ENCODE measurements at regions not wholly inside any gene's neighbourhood (a gene's known extent, or its start where the extent isn't known, plus 50 kb on each side); places are given as distances from the start of the nearest gene placed in this dataset.

DNA sequence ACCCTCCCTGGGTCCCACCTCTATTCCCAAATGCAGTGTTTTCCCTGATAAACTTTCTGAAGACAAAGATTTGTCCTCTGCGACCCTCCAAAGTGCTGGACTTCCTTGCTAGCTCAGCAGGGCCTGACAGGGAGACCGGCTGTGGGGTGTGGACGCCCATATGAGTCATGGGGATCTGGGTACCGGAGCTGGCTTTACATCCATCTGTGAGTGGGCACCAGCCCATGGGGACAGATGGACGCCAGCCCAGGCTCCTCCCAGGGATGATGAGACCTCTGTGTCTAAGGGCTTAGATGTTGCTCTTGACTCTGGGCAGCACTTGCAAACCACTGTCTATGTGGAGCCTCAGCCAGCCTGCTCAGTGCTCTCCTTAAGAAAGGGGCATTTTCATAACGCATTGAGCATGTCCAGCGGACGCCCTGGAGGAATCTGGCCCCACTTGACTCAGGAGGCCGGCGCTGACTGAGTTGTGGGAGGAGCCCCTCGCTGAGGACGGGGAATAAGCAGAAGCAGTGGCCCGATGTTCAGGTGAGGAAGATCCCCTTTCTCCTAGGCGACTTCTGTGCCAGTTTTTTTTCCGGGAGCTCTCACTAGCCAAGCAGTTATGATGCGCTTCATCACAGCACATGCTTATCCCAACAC, 229.4 kb upstream of the MYT1L start:
- Mint-ChIP-seq H3K27ac (no peak overlapping the region), H3K36me3 (no peaks in the 10 kb centered on the region), H3K27me3 (no peaks in the 10 kb centered on the region), H3K9me3 (no peaks in the 10 kb centered on the region), H3K4me3 (no peak overlapping the region), H3K4me1 (no peaks in the 10 kb centered on the region)
- no peak for ATAC-seq

DNA sequence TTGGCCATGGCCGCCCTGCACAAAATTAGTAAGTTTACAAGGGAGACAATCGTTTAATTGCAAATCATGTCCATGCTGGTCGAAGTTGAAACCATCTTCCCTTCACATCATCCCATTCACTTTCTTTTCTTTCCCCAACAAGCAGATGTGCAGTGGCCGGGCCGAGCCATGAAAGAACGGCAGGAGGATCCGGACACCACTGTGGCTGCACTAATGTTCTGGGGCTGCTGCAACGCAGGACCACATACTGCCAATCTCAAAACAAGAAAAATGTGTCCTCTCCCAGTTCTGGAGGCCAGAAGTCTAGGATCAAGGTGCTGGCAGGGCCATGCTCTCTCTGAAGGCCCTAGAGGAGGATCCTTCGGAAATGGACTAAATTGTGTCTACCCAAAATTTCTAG, 227.4 kb upstream of the MYT1L start:
- no peak for ATAC-seq
- no peaks in the 10 kb centered on the region for H3K27me3 Mint-ChIP-seq
- H3K36me3 Mint-ChIP-seq, result no peaks in the 10 kb centered on the region
- H3K4me3 Mint-ChIP-seq, result no peak overlapping the region
- H3K27ac Mint-ChIP-seq, result no peak overlapping the region
- peaks cover 1% of the 10 kb centered on the region for H3K9me3 Mint-ChIP-seq
- H3K4me1 Mint-ChIP-seq, result no peaks in the 10 kb centered on the region

DNA sequence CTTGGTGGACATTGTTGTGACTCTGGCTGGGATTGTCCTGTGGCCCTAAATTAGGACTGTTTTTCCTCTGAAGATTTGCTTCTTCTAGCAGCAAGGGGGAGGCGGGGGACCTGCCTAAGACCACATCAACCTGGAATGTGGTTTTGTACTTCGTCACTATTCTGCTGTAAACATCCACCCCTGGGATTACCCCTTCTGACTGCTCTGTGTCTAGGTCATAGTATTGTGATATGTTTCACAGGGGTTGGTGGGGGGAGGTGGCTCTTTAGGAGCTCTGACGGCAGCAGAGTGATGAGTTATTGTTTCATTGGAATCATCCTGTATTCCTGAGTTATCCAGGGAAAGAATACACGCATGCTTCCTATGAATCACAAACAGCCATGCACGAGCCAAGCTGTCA, 226.4 kb upstream of the MYT1L start:
- Mint-ChIP-seq H3K27ac (no peak overlapping the region), H3K9me3 (peaks cover 8% of the 10 kb centered on the region), H3K4me1 (no peaks in the 10 kb centered on the region), H3K36me3 (no peaks in the 10 kb centered on the region), H3K27me3 (no peaks in the 10 kb centered on the region), H3K4me3 (no peak overlapping the region)
- no peak for ATAC-seq

DNA sequence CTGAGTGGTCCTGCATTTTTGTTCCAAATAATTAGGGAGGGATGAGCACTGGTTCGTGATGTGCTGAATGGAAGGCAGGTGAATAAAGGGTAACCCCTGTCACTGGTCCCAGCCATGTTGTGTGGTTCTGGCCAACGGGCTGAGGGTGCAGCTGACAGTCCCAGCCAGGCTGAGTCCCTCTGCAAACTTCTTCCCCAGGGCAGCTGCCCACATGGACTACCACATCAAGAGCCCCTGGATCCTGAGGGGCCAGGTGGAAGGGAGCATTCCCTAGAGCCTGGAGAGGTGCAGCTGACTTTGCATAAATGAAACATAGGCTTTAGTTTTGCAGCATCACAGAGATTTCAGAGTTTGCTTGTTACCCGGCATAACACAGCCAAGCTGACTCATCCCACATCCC, 219.8 kb upstream of the MYT1L start:
- Mint-ChIP-seq H3K27me3 (no peaks in the 10 kb centered on the region), H3K36me3 (no peaks in the 10 kb centered on the region), H3K4me3 (no peak overlapping the region), H3K27ac (no peak overlapping the region), H3K4me1 (no peaks in the 10 kb centered on the region), H3K9me3 (peaks cover 8% of the 10 kb centered on the region)
- ATAC-seq, result no peak

DNA sequence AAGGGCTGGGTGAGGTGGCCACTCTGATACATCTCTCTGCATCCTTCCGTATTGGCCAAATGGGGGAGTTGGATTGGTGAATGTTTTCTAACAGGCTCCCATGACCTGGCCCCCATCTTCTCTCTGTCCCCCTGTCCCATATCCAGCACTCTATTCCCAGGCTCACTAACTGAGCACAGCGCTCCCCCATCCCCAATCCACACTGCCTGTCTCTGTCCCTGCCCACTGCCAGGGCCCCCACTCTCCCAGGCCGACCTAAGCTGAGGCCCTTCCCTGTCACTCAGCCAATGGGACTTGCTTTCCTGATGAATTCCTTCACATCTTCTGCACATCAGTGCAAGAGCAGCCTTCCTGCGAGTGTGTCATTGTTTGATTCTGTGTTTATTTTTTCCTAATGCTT, 216.8 kb upstream of the MYT1L start:
- ATAC-seq, result no peak
- no peak overlapping the region for H3K4me3 Mint-ChIP-seq
- H3K9me3 Mint-ChIP-seq, result peaks cover 1% of the 10 kb centered on the region
- no peaks in the 10 kb centered on the region for H3K36me3 Mint-ChIP-seq
- H3K4me1 Mint-ChIP-seq, result no peaks in the 10 kb centered on the region
- H3K27me3 Mint-ChIP-seq, result no peaks in the 10 kb centered on the region
- no peak overlapping the region for H3K27ac Mint-ChIP-seq

DNA sequence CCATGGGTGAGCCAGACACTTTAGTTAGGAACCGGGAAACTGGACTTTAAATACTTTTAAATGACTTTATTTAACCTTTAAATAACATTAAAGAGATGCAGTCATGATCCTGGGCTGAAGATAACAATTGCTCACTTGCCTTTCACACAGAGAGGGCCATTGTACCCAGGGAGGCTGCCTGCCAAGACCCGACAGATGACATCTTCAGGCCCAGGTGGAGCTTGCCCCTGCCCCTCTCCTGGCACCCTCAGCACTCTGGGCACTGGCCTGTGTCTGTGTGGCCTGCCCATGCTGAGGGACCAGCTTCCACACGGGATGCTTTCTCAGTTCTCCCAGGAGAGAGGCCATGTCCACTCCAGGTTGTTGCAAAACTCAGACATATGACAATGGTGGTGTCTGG, 216.4 kb upstream of the MYT1L start:
- Mint-ChIP-seq H3K36me3 (no peaks in the 10 kb centered on the region), H3K9me3 (no peaks in the 10 kb centered on the region), H3K27me3 (no peaks in the 10 kb centered on the region), H3K27ac (no peak overlapping the region), H3K4me1 (no peaks in the 10 kb centered on the region), H3K4me3 (no peak overlapping the region)
- no peak for ATAC-seq

DNA sequence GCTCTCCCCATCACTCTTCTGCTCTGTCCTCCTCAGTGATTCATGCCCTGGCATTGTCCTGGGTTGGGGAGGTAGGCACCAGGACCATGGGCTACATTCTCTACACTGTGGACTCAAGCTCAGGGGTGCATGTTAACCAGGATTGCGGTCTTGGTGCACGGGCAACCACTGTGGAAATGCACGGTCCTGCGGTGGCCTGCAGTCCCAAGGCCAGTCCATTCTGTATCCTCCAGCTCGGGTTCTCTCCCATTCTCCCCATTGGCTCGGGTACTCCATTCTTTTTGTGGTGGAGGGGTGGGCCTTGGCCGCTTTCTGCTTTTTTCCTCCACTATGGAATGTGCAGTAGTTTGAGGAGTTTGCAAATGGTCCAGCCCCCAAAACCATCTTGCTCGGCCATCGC, 215.0 kb upstream of the MYT1L start:
- no peak overlapping the region for H3K4me3 Mint-ChIP-seq
- no peaks in the 10 kb centered on the region for H3K27me3 Mint-ChIP-seq
- no peaks in the 10 kb centered on the region for H3K9me3 Mint-ChIP-seq
- H3K4me1 Mint-ChIP-seq, result no peaks in the 10 kb centered on the region
- H3K36me3 Mint-ChIP-seq, result no peaks in the 10 kb centered on the region
- ATAC-seq, result no peak
- H3K27ac Mint-ChIP-seq, result no peak overlapping the region

DNA sequence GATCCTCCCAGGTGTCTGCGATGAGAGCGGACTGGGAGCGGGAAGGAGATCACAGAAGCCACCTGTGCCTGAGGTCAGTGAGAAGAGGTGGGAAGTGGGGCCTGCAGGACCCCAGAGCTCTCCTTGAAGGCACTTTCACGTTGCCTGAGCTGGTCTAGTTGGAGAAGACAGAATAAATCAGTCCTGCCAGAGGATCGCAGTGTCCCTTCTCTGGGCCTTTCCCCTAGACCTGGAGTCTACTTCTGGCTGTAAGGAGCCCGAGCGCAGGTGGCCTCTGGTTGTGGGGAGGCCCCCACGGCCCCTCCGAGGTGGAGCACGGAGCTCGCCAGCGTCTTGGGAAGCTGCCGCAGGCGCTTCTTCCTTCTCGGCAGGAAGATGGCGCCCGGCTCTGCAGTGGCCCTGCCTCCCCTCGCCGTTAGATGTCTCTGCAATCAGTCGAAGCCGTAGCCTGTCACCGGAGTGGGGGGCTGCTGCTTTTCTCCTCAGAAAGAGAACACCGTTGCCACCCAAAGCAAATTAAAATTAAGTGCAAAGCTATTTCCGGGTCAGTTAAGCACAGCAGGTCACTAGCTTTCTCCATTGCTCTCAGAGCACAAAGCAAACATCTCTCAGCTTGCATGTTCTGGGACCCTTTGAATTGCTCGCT, 212.0 kb upstream of the MYT1L start:
- H3K36me3 Mint-ChIP-seq, result no peaks in the 10 kb centered on the region
- no peaks in the 10 kb centered on the region for H3K4me1 Mint-ChIP-seq
- no peaks in the 10 kb centered on the region for H3K9me3 Mint-ChIP-seq
- no peak overlapping the region for H3K4me3 Mint-ChIP-seq
- no peak overlapping the region for H3K27ac Mint-ChIP-seq
- no peaks in the 10 kb centered on the region for H3K27me3 Mint-ChIP-seq
- ATAC-seq, result no peak

DNA sequence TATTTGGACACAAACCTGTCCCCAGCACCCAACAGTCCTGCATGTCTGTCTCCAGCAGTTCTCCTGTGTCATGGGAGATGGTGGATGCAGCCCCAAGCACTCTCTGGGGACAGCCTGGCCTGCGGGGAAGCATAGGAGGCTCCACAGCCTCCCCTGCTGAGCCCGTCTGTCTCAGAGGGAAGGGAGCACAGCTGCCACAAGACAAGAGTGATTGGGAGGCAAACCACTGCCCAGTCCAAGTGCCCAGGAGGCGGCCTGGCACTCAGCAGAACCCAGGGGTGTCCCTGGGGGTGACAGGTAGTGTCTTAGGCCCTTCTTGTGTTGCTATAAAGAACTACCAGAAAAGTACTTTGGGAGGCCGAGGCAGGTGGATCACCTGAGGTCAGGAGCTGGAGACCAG, 211.2 kb upstream of the MYT1L start:
- H3K27ac Mint-ChIP-seq, result no peak overlapping the region
- no peak for ATAC-seq
- H3K27me3 Mint-ChIP-seq, result no peaks in the 10 kb centered on the region
- no peak overlapping the region for H3K4me3 Mint-ChIP-seq
- H3K36me3 Mint-ChIP-seq, result no peaks in the 10 kb centered on the region
- no peaks in the 10 kb centered on the region for H3K4me1 Mint-ChIP-seq
- no peaks in the 10 kb centered on the region for H3K9me3 Mint-ChIP-seq

DNA sequence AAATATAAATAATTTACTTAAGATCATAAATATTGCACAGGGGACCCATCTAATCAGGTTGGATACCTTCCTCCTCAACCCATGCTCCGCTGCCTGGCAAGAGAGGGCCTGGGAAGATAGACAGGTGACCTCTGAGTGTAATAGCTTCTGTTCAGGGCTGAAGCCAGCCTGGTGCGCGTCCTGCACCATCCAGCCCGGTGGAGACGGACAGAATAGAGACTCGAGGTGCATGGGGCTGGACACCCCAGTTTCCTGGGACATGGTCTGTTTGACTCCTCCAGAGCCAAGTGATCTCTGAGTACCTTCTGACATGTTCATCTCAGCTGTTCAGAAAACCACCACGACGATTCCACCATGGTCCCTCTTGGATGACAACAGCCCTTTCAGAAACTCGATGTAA, 209.3 kb upstream of the MYT1L start:
- no peaks in the 10 kb centered on the region for H3K9me3 Mint-ChIP-seq
- no peaks in the 10 kb centered on the region for H3K4me1 Mint-ChIP-seq
- H3K4me3 Mint-ChIP-seq, result no peak overlapping the region
- H3K27ac Mint-ChIP-seq, result no peak overlapping the region
- H3K36me3 Mint-ChIP-seq, result no peaks in the 10 kb centered on the region
- H3K27me3 Mint-ChIP-seq, result no peaks in the 10 kb centered on the region
- ATAC-seq, result no peak

DNA sequence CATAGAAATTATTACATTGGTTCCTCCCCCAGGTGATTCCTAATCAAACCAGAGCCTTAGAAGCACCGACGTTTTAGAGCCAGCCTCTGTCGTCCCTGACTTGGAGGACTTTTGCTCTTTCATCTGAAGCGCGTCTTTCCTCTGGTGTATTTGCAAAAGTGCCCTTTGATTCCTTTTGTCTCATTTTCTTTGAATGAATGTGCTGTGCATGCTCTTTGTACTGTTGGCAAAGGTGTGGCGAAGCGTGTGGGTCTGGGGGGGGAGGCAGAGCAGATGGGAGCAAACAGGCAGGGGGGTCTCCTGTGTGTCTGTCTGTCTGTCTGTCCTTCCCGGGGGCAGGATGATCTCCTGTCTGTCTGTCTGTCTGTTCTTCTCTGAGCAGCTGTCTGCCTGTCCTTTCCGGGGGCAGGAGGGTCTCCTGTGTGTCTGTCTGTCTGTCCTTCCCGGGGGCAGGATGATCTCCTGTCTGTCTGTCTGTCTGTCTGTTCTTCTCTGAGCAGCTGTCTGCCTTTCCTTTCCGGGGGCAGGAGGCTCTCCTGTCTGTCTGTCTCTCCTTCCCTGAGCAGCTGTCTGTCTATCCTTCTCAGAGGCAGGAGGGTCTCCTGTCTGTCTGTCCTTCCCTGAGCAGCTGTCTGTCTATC, 205.5 kb upstream of the MYT1L start:
- no peaks in the 10 kb centered on the region for H3K27me3 Mint-ChIP-seq
- H3K4me1 Mint-ChIP-seq, result no peaks in the 10 kb centered on the region
- no peak for ATAC-seq
- peaks cover 3% of the 10 kb centered on the region for H3K9me3 Mint-ChIP-seq
- no peak overlapping the region for H3K4me3 Mint-ChIP-seq
- no peak overlapping the region for H3K27ac Mint-ChIP-seq
- H3K36me3 Mint-ChIP-seq, result no peaks in the 10 kb centered on the region

DNA sequence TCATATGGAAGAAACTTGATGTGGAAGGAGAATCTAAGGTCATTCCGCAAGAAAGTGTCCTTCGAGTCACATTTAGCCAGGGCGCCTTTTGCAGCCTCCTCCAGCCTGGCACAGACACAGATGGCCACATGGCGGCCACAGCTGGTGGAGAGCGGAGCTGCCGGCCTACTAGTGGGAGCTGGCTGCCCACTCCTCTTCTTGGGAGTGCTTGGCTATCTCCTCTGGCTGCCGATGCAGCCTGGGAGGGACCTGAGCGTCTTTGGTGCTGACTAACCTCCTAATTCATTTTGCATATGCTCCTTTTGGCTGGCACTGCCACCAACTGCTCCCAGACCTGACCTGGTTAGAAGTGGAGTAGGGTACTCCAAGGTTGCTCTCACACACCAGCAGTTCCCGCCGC, 199.3 kb upstream of the MYT1L start:
- no peak for ATAC-seq
- H3K27ac Mint-ChIP-seq, result no peak overlapping the region

DNA sequence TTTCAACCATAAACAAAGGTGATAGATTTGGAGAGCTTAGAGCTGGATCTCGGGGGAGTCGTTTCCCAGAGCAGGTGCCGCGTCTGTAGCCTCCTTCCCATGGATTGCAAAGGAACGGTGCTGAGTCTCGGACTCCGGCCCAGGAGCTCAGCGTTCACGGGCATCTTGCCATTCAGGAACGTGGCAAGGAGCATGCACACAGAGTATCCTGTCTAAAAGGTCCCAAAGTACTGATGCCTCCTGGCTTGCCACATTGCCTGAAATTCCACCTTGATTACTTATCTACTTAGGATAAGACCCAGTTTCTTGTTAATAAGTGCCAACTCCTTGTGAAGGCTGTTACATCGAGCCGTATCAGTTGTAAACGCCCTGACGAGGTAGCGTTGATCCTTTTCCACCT, 197.8 kb upstream of the MYT1L start:
- H3K27me3 Mint-ChIP-seq, result no peaks in the 10 kb centered on the region
- H3K36me3 Mint-ChIP-seq, result no peaks in the 10 kb centered on the region
- H3K27ac Mint-ChIP-seq, result no peak overlapping the region
- no peak for ATAC-seq
- no peaks in the 10 kb centered on the region for H3K4me1 Mint-ChIP-seq
- H3K4me3 Mint-ChIP-seq, result no peak overlapping the region
- H3K9me3 Mint-ChIP-seq, result peaks cover 3% of the 10 kb centered on the region

More for the DNA sequence above, 199.3 kb upstream of the MYT1L start:
- Mint-ChIP-seq H3K9me3 (peaks cover 3% of the 10 kb centered on the region), H3K4me1 (no peaks in the 10 kb centered on the region), H3K4me3 (no peak overlapping the region), H3K27me3 (no peaks in the 10 kb centered on the region), H3K36me3 (no peaks in the 10 kb centered on the region)

DNA sequence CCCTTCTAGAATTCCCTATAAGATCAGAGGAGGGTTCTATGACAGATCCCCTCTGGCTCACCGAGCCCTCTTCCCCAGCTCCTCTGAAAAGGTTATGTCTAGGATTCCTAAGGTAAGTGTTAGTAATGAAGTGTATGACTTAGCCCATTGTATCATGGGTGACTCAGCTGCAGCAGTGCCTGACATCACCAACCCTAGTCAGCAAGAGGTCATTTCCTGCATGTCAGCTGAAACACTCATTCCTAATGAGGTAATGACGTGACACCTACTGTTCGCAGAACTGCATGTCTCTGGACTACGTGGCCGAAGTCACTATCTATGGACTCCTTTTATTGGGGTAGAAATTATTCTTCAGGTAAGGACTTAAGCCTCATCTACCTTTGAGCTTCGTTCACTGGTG, 196.1 kb upstream of the MYT1L start:
- H3K27ac Mint-ChIP-seq, result no peak overlapping the region
- no peaks in the 10 kb centered on the region for H3K36me3 Mint-ChIP-seq
- ATAC-seq, result no peak
- peaks cover under 1% of the 10 kb centered on the region for H3K9me3 Mint-ChIP-seq
- no peak overlapping the region for H3K4me3 Mint-ChIP-seq
- no peaks in the 10 kb centered on the region for H3K4me1 Mint-ChIP-seq
- H3K27me3 Mint-ChIP-seq, result no peaks in the 10 kb centered on the region

DNA sequence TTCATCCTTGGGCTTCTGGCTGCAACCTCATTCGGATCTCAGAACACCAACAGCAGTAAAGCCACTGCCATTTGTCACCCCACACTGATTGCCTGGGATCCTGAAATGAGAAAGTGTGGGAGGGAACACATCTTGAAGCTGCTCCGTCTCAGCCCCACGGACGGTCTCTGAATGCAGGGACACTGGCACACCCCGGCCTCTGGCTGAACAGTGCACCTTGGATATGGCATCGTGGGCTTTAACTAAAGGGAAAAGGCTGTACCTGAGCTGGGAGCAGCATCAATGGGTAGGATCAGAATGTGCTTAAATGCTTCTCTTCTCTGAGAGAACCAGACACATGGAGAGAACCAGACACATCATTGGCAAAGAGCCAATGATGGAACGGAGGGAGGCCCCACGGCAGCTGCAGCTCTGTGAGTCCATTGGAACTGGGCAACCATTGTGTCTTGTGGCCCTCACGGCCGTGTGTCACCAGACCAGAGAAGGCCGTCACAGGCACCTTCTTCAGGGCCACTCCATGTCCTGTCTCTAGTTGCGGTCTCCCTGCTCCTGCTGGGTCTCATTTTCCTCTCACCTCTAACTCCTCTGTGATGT, 193.4 kb upstream of the MYT1L start:
- H3K4me1 Mint-ChIP-seq, result no peaks in the 10 kb centered on the region
- ATAC-seq, result no peak
- H3K9me3 Mint-ChIP-seq, result peaks cover 9% of the 10 kb centered on the region
- no peaks in the 10 kb centered on the region for H3K36me3 Mint-ChIP-seq
- no peaks in the 10 kb centered on the region for H3K27me3 Mint-ChIP-seq
- H3K27ac Mint-ChIP-seq, result no peak overlapping the region
- no peak overlapping the region for H3K4me3 Mint-ChIP-seq

Data from stimulated activated memory B cell treated with anti-CD40 and anti-IgM and Interleukin-4, amounts not matched to agents 10 μg/mL and 1 μg/mL and 100 μg/mL, for 72 hours (primary cell).